DMS53 (cell line): ENCODE measurements at regions not wholly inside any gene's neighbourhood (a gene's known extent, or its start where the extent isn't known, plus 50 kb on each side); places are given as distances from the start of the nearest gene placed in this dataset.
"Not testable (repeated sequence)": the region's sequence is repeated elsewhere in the genome, so short reads cannot be mapped to it uniquely, and the experiment has no call there.

ENCODE experiments used
- DNase-seq: peaks from one replicate; lab custom pipeline; 2025; lab: John Stamatoyannopoulos, UW

GRCh38 chr6:168369786-168370185 is 50.2 kb upstream of the DACT2 start:
- DNase-seq: no peak

- peak; percentile 82 for DNase-seq
Measured at GRCh38 chr6:168370310-168370991, 50.9 kb upstream of the DACT2 start.

- no peak for DNase-seq
Measured at GRCh38 chr6:168371185-168371584, 51.6 kb upstream of the DACT2 start.

- DNase-seq: no peak
Measured at GRCh38 chr6:168371618-168371980, 52.0 kb upstream of the DACT2 start.

GRCh38 chr6:168371981-168372711 is 52.6 kb upstream of the DACT2 start:
- DNase-seq: no peak

GRCh38 chr6:168372889-168373288 is 53.3 kb upstream of the DACT2 start:
- DNase-seq: peak; percentile 82

- no peak for DNase-seq
Measured at GRCh38 chr6:168373389-168373788, 53.8 kb upstream of the DACT2 start.

GRCh38 chr6:168374051-168374502 is 54.5 kb upstream of the DACT2 start:
- DNase-seq: no peak

- DNase-seq: no peak
Measured at GRCh38 chr6:168374541-168375071, 55.0 kb upstream of the DACT2 start.

DNA sequence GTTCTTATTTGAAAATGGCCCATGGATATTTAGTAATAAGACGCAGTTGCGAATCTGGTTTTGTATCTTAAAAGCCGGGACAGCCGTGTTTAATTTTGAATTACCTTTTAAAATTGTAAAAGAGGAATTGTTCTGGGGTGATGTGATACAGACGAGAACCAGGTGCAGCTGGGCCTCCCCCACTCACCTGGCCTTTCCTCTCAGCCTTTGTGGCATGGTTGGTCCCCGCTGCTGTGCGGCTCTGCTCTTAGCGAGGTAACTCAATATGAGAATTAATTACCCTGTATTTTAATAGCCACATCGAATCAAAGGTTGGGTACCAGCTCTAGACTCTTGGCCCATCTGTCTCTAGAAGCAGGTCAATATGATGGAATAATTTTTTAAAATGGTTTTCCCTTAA is 56.5 kb upstream of the DACT2 start:
- no peak for DNase-seq

GRCh38 chr6:168376811-168377483 is 57.4 kb upstream of the DACT2 start:
- no peak for DNase-seq

- DNase-seq: no peak
Measured at GRCh38 chr6:168377484-168377855, 57.9 kb upstream of the DACT2 start.

DNA sequence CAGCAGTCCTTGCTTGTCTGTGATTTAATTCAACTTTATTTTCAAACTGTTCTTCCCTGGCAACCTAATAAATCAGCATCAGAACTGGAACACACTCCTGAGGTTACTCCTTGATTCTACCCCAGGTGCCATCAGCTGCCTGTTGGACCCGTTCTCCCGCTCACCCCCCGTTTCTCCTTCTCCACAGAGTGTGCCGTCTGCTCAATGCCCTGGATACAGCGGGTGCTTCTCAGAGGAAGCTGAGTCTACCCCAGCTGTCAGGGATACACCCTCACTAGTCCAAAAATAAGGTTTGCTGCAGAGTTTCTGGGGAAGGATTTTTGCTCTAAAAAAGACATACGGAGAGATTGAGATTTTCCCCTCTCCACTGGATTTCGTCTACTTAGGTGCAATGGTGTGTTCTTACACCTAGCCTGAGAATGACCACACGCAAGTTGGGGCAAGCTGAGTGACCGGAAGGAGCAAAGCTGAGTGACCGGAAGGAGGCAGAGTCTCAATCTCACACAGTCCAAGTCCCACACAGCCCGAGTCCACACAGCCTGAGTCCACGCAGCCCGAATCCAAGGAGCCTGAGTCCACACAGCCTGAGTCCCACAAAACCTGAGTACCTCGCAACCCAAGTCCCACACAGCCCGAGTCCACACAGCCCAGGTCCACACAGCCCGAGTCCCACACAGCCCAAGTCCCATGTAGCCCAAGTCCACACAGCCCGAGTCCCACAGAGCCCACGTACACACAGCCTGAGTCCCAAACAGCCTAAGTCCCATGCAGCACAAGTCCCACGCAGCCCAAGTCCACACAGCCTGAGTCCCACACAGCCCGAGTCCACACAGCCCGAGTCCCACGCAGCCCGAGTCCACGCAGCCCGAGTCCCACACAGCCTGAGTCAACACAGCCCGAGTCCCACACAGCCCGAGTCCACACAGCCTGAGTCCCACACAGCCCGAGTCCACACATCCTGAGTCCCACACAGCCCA is 58.6 kb upstream of the DACT2 start:
- no peak for DNase-seq

- not testable (repeated sequence) for DNase-seq
Measured at GRCh38 chr6:168379579-168379978, 60.0 kb upstream of the DACT2 start.

GRCh38 chr6:168380166-168380955 is 60.6 kb upstream of the SMOC2 start:
- DNase-seq: not testable (repeated sequence)

- DNase-seq: no peak
Measured at GRCh38 chr6:168380956-168381605, 59.9 kb upstream of the SMOC2 start.

DNA sequence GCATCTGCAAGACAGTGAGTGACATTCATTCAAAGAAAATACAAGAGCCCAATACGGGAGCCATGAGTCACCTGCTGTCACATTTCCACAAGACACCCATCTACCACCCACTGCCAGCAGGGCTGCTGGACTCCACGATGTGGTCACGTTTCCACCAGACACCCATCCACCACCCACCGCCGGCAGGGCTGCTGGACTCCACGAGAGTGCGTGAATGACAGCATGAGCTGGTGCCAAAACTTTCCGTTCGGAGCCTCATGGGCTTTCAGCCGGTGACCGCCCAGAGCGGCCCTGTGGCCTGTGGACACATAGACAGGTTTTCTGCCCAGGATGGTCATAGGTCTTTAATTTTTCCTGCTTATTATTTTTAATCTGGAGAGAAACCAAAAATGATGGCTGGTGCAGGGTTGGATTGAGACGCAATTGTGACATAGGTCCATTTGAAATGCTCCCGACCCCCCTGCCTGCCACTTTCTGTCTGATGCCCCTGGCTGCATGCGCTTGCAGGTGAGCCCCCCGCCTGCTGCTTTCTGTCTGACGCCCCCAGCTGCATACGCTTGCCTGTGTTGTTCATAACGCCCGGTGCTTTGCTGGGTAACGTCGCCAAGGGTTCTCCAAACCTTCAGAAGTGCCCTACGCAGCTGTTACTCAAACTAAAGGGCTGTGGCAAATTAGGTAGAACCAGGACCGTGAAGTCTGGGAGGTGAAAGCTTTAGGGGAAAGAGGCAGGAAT is 59.1 kb upstream of the SMOC2 start:
- no peak for DNase-seq

GRCh38 chr6:168383062-168383854 is 57.7 kb upstream of the SMOC2 start:
- no peak for DNase-seq
